Smooth muscle cell (in vitro differentiated cells): ENCODE measurements at regions not wholly inside any gene's neighbourhood (a gene's known extent, or its start where the extent isn't known, plus 50 kb on each side); places are given as distances from the start of the nearest gene placed in this dataset.

Experiments
- DNase-seq: peaks from one replicate; lab custom pipeline; 2025; ENCODE audit not compliant: unreplicated experiment; lab: John Stamatoyannopoulos, UW
- H2AFZ ChIP-seq: fragments of 200-600 bp; sonication (generic); 2 replicates; pipeline ENCODE4 v1.6.0; 2016; ENCODE audit warnings: antibody characterized with exemption, low read depth, mild to moderate bottlenecking
- H3F3A ChIP-seq: fragments of 200-600 bp; sonication (generic); 2 replicates; pipeline ENCODE4 v1.6.0; 2017; ENCODE audit warnings: antibody characterized with exemption, low read depth
- H3K27ac ChIP-seq: fragments of 200-600 bp; sonication (generic); 2 replicates; pipeline ENCODE4 v1.5.1; 2016; ENCODE audit warnings: low read depth, mild to moderate bottlenecking
- H3K27me3 ChIP-seq: fragments of 200-600 bp; sonication (generic); 2 replicates; pipeline ENCODE4 v1.6.1; 2016; ENCODE audit warnings: low read depth, mild to moderate bottlenecking
- H3K36me3 ChIP-seq: fragments of 200-600 bp; sonication (generic); 2 replicates; pipeline ENCODE4 v1.5.1; 2016; ENCODE audit warnings: low read depth
- H3K4me1 ChIP-seq: fragments of 200-600 bp; sonication (generic); 2 replicates; pipeline ENCODE4 v1.5.1; 2016; ENCODE audit warnings: low read depth
- H3K4me2 ChIP-seq: fragments of 200-600 bp; sonication (generic); 2 replicates; pipeline ENCODE4 v1.6.0; 2016; ENCODE audit warnings: mild to moderate bottlenecking
- H3K4me3 ChIP-seq: fragments of 200-600 bp; sonication (generic); 2 replicates; pipeline ENCODE4 v1.5.1; 2016; ENCODE audit warnings: mild to moderate bottlenecking
- H3K79me2 ChIP-seq: fragments of 200-600 bp; sonication (generic); 2 replicates; pipeline ENCODE4 v1.6.0; 2016; ENCODE audit warnings: low read depth, mild to moderate bottlenecking
- H3K9ac ChIP-seq: fragments of 200-600 bp; sonication (generic); 2 replicates; pipeline ENCODE4 v1.6.0; 2016; ENCODE audit warnings: low read depth
- H3K9me3 ChIP-seq: fragments of 200-600 bp; sonication (generic); replicated peaks from 2 replicates; pipeline ENCODE4 v1.5.1; 2016; ENCODE audit warnings: low read depth
- H4K20me1 ChIP-seq: fragments of 200-600 bp; sonication (generic); 2 replicates; pipeline ENCODE4 v1.6.0; 2016; ENCODE audit warnings: low read depth
- WGBS: methylation state at CpG from one replicate; pipeline ENCODE4 v1.1.7; 2016; ENCODE audit warnings: low lambda C conversion rate; 5-methylcytosine and 5-hydroxymethylcytosine counted together
- TF ChIP-seq, protein P1 (sequence below): fragments of 200-600 bp; sonication (generic); IDR thresholded peaks from 2 replicates; pipeline ENCODE4 v1.5.1; 2017; ENCODE audit warnings: borderline replicate concordance, mild to moderate bottlenecking, antibody characterized with exemption; ENCODE audit not compliant: insufficient read depth, poor library complexity, severe bottlenecking

DNA sequence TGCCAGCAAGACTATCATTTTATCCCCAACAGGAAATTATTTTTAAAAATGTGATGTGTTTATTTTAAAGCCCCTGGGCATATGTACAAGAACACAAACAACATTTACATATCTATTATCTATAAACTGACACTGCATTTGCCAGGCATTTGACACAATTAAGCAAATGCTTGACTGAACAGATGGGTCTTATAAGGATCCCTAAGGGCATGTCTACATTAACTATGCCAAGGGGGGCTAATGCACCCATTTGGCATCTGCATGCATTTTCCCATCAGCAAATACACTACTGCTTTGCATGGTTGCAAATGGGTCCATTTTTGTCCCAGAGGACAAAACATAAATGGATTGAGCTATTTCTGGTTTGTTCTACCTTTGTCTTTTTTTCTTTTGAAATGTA lies 884.8 kb upstream of the B3GALT2 start:
- Histone ChIP-seq H3K27ac (no peak overlapping the region), H2AFZ (no peak overlapping the region), H3K79me2 (no peaks in the 10 kb centered on the region), H4K20me1 (no peaks in the 10 kb centered on the region), H3K9ac (no peak overlapping the region), H3K4me2 (no peak overlapping the region), H3F3A (no peaks in the 10 kb centered on the region), H3K4me3 (no peak overlapping the region), H3K4me1 (no peaks in the 10 kb centered on the region), H3K36me3 (no peaks in the 10 kb centered on the region), H3K9me3 (no peaks in the 10 kb centered on the region), H3K27me3 (no peaks in the 10 kb centered on the region)
- DNase-seq, result no peak
- TF ChIP-seq, protein P1, sequence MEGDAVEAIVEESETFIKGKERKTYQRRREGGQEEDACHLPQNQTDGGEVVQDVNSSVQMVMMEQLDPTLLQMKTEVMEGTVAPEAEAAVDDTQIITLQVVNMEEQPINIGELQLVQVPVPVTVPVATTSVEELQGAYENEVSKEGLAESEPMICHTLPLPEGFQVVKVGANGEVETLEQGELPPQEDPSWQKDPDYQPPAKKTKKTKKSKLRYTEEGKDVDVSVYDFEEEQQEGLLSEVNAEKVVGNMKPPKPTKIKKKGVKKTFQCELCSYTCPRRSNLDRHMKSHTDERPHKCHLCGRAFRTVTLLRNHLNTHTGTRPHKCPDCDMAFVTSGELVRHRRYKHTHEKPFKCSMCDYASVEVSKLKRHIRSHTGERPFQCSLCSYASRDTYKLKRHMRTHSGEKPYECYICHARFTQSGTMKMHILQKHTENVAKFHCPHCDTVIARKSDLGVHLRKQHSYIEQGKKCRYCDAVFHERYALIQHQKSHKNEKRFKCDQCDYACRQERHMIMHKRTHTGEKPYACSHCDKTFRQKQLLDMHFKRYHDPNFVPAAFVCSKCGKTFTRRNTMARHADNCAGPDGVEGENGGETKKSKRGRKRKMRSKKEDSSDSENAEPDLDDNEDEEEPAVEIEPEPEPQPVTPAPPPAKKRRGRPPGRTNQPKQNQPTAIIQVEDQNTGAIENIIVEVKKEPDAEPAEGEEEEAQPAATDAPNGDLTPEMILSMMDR, result no peak

DNA sequence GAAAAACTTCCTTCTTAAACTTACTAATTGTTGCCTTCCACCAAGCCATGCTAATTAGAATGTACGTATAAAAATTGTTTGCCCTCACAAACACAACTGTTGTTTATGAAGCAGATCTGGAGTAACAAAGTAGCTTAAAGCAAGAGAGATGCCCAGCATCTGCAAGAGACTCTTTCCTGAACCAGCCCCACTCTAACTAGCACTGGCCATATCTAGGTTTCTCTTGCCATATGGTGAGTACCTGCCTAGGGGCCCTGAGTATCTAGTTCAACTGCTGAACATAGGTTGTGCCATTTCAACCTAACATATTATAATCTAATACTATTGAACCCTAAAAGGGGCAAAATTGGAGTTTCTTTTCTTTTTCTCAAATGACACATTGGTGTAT lies 883.4 kb upstream of the B3GALT2 start:
- no peaks in the 10 kb centered on the region for H4K20me1 ChIP-seq
- TF ChIP-seq, protein P1, result no peak
- no peaks in the 10 kb centered on the region for H3F3A ChIP-seq
- no peak overlapping the region for H3K27ac ChIP-seq
- H3K9me3 ChIP-seq, result no peaks in the 10 kb centered on the region
- H3K4me1 ChIP-seq, result no peaks in the 10 kb centered on the region
- no peak overlapping the region for H3K4me3 ChIP-seq
- no peaks in the 10 kb centered on the region for H3K36me3 ChIP-seq
- DNase-seq, result no peak
- H3K27me3 ChIP-seq, result no peaks in the 10 kb centered on the region
- WGBS, result 46% methylated on average over 1 of the region's 1 CpG
- no peak overlapping the region for H3K9ac ChIP-seq
- H3K4me2 ChIP-seq, result peak overlapping the region; percentile 44
- no peaks in the 10 kb centered on the region for H3K79me2 ChIP-seq
- H2AFZ ChIP-seq, result no peak overlapping the region

DNA sequence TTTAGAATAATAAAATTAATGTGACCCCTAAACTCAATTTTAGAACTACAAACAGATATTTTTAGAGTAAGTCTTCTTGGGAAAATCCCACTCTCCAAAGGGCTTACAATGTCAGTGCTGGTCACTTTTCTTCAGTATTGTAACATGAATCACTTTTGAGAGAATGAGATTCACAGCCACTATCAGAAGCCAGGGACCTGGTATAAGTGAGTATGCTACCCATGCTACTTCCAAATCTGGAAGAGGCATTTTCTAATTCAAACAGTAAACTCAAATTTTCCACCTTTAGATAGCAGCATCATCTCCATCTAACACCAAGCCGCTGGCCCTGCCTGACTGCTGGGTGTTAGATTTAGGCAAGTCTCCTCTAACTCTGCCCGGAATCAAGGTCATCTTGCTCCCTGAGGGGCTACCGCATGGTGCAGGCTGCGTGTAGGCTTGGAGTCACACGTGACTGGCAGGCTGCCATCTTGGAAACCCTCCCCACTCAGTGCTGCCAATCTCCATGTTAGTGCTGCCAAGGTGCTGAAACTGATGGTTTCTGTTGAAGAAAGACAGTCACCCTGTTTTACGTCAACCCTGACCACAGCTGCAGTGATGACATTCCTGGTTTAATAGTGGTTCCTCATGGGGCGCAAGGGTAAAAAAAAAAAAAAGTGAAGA lies 882.9 kb upstream of the B3GALT2 start:
- WGBS, result 62% methylated on average over 7 of the region's 7 CpGs
- Histone ChIP-seq H3K4me3 (no peak overlapping the region), H3F3A (no peaks in the 10 kb centered on the region), H3K9me3 (no peaks in the 10 kb centered on the region), H3K79me2 (no peaks in the 10 kb centered on the region), H3K9ac (no peak overlapping the region), H3K4me1 (no peaks in the 10 kb centered on the region), H2AFZ (no peak overlapping the region), H3K4me2 (peak overlapping the region; percentile 8), H4K20me1 (no peaks in the 10 kb centered on the region), H3K27me3 (no peaks in the 10 kb centered on the region), H3K27ac (peak overlapping the region; percentile 24), H3K36me3 (no peaks in the 10 kb centered on the region)
- DNase-seq, result peak; percentile 9
- TF ChIP-seq, protein P1, result no peak

DNA sequence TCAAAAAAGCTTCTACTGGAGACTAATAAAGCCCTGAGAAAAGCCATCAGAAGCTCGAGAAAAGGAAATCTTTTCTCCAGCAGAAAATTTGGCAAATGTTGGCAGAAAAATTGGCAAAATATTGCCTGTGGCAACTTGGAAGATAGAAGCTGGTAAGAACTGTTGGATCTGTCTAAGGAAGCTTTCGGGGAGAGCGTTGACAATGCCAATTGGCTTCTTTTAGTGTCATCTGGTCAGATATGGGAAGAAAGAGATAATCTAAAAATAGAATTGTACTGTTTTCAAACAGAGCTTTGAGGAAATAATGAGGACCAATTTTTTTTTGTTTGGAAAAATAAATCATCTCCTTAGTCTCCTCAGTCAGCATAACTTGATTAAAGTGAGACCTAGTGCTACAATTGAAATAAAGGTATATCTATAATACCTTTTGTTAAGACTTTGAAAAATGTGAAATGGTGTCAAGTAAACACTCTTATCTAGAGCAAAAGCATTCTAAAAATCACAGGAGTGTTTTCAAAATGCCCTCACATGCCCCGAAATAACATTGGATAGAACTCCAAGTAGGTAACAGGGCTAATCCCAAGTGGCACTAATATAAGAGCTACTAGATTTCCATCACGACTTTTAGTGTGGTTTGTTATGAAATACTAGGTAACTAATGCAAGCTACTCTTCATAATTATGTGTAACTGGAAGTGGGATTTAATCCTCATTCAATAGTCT lies 882.2 kb upstream of the B3GALT2 start:
- Histone ChIP-seq H3K27me3 (no peaks in the 10 kb centered on the region), H2AFZ (no peak overlapping the region), H3K9ac (no peak overlapping the region), H3F3A (no peaks in the 10 kb centered on the region), H3K4me3 (no peak overlapping the region), H3K4me2 (peak overlapping the region; percentile 8), H3K27ac (peak overlapping the region; percentile 24), H3K79me2 (no peaks in the 10 kb centered on the region), H3K4me1 (no peaks in the 10 kb centered on the region), H3K36me3 (no peaks in the 10 kb centered on the region), H3K9me3 (no peaks in the 10 kb centered on the region), H4K20me1 (no peaks in the 10 kb centered on the region)
- no peak for DNase-seq
- TF ChIP-seq, protein P1, result no peak
- WGBS, result 82% methylated on average over 5 of the region's 5 CpGs
